Spleen (tissue), 7 donors: ENCODE measurements at regions not wholly inside any gene's neighbourhood (a gene's known extent, or its start where the extent isn't known, plus 50 kb on each side); places are given as distances from the start of the nearest gene placed in this dataset.

Source experiments
- POLR2AphosphoS5 ChIP-seq, 3 donors: sonication (generic); formaldehyde crosslinking; IDR thresholded peaks; one replicate each; pipeline ENCODE4 v1.5.1; 2017; ENCODE audit warnings: antibody characterized with exemption in 3 of 3
- TF ChIP-seq, protein P1 (sequence below), 11 experiments: fragments of 200-600 bp in 7 of 11; fragments of 450-650 bp in 4 of 11; sonication (generic) in 4 of 11; IDR thresholded peaks in 8 of 11; conservative IDR thresholded peaks in 3 of 11; 1 replicate in 7 of 11; 2 replicates in 4 of 11; pipeline versions ENCODE4 v1.4.0 to v1.8.0; 2016 to 2021; ENCODE audit warnings: antibody characterized with exemption in 11 of 11, inconsistent platforms in 4 of 11, mild to moderate bottlenecking in 1 of 11
- donor health status: DM: no; HTN: no; CAD: no; lungs with moderate emphysema.
- donor health status: DM: no; HTN: no; CAD: no.
- donor health status: DM: no; HTN: no; CAD: no.

DNA sequence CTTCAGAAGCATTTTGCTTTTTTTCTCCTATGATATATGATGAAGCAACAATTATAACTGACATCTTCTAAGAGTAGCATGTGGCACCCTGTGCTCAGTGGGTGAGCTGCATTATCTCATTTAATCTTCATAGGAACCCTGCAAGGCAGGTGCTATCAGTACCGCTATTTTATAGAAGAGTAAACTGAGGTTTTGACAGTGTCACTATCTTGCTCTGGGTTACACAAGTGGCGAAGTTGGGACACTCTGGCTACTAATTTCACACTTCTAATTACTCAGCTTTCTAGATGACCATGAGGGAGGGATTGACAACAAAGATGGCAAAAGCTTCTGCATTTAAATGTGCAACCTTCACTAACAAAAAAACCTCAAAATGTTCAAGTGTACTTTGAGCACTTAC, 76.9 kb upstream of the CAMK2D start:
- no peak for TF ChIP-seq POLR2AphosphoS5 (IDR thresholded peaks at IDR 0.05)
- TF ChIP-seq, protein P1, sequence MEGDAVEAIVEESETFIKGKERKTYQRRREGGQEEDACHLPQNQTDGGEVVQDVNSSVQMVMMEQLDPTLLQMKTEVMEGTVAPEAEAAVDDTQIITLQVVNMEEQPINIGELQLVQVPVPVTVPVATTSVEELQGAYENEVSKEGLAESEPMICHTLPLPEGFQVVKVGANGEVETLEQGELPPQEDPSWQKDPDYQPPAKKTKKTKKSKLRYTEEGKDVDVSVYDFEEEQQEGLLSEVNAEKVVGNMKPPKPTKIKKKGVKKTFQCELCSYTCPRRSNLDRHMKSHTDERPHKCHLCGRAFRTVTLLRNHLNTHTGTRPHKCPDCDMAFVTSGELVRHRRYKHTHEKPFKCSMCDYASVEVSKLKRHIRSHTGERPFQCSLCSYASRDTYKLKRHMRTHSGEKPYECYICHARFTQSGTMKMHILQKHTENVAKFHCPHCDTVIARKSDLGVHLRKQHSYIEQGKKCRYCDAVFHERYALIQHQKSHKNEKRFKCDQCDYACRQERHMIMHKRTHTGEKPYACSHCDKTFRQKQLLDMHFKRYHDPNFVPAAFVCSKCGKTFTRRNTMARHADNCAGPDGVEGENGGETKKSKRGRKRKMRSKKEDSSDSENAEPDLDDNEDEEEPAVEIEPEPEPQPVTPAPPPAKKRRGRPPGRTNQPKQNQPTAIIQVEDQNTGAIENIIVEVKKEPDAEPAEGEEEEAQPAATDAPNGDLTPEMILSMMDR (IDR thresholded peaks at IDR 0.05 in 8 of 11, conservative IDR thresholded peaks at IDR 0.05 in 3 of 11) = no peak
